Nephron progenitor cell (in vitro differentiated cells): ENCODE measurements at regions not wholly inside any gene's neighbourhood (a gene's known extent, or its start where the extent isn't known, plus 50 kb on each side); places are given as distances from the start of the nearest gene placed in this dataset.

Experiments
- DNase-seq: peaks from one replicate; pipeline ENCODE4 v3.0.0; 2021
- H3K27ac Mint-ChIP-seq: 2 replicates; pipeline ENCODE4 v1.8.0; 2021; ENCODE audit warnings: mild to moderate bottlenecking, moderate library complexity, mixed read lengths
- H3K27me3 Mint-ChIP-seq: 2 replicates; pipeline ENCODE4 v1.8.0; 2021; ENCODE audit warnings: mild to moderate bottlenecking, low read depth, mixed read lengths; ENCODE audit not compliant: poor library complexity
- H3K36me3 Mint-ChIP-seq: 2 replicates; pipeline ENCODE4 v1.8.0; 2021; ENCODE audit warnings: low read depth, mixed read lengths
- H3K4me1 Mint-ChIP-seq: 2 replicates; pipeline ENCODE4 v1.8.0; 2021; ENCODE audit warnings: mixed read lengths
- H3K4me3 Mint-ChIP-seq: 2 replicates; pipeline ENCODE4 v1.8.0; 2021; ENCODE audit warnings: mild to moderate bottlenecking, moderate library complexity, mixed read lengths
- H3K9me3 Mint-ChIP-seq: 2 replicates; pipeline ENCODE4 v1.8.0; 2021; ENCODE audit warnings: mild to moderate bottlenecking, moderate library complexity, mixed read lengths
- CTCF ChIP-seq: fragments of 200-600 bp; sonication (generic); IDR thresholded peaks from 2 replicates; pipeline ENCODE4 v1.5.0; 2021; ENCODE audit warnings: antibody characterized with exemption

GRCh38 chr13:59176775-59177174 lies 987.0 kb downstream of the DIAPH3 start:
- H3K27me3 Mint-ChIP-seq: peaks cover 9% of the 10 kb centered on the region
- H3K27ac Mint-ChIP-seq: no peak overlapping the region
- TF ChIP-seq CTCF: no peak
- no peak for DNase-seq
- peaks cover 3% of the 10 kb centered on the region for H3K4me1 Mint-ChIP-seq
- H3K9me3 Mint-ChIP-seq: no peaks in the 10 kb centered on the region
- no peaks in the 10 kb centered on the region for H3K36me3 Mint-ChIP-seq
- no peak overlapping the region for H3K4me3 Mint-ChIP-seq

- DNase-seq: no peak
- Mint-ChIP-seq H3K4me3 (no peak overlapping the region), H3K27me3 (peaks cover 9% of the 10 kb centered on the region), H3K4me1 (peaks cover 13% of the 10 kb centered on the region), H3K27ac (no peak overlapping the region), H3K36me3 (no peaks in the 10 kb centered on the region), H3K9me3 (no peaks in the 10 kb centered on the region)
- TF ChIP-seq CTCF: no peak
Measured at GRCh38 chr13:59178344-59178743, 985.4 kb downstream of the DIAPH3 start.

GRCh38 chr13:59182241-59182640 lies 981.5 kb downstream of the DIAPH3 start:
- H3K4me1 Mint-ChIP-seq: peaks cover 13% of the 10 kb centered on the region
- TF ChIP-seq CTCF: no peak
- H3K27me3 Mint-ChIP-seq: peaks cover 1% of the 10 kb centered on the region
- no peaks in the 10 kb centered on the region for H3K36me3 Mint-ChIP-seq
- H3K4me3 Mint-ChIP-seq: no peak overlapping the region
- H3K27ac Mint-ChIP-seq: peak overlapping the region; percentile 16
- no peak for DNase-seq
- H3K9me3 Mint-ChIP-seq: no peaks in the 10 kb centered on the region

GRCh38 chr13:59197397-59197796 lies 966.3 kb downstream of the DIAPH3 start:
- DNase-seq: no peak
- Mint-ChIP-seq H3K27ac (no peak overlapping the region), H3K36me3 (no peaks in the 10 kb centered on the region)

GRCh38 chr13:59201841-59202240 lies 961.9 kb downstream of the DIAPH3 start:
- no peaks in the 10 kb centered on the region for H3K36me3 Mint-ChIP-seq
- H3K4me3 Mint-ChIP-seq: no peak overlapping the region
- no peak for TF ChIP-seq CTCF
- no peak for DNase-seq
- H3K27ac Mint-ChIP-seq: no peak overlapping the region
- peaks cover 6% of the 10 kb centered on the region for H3K4me1 Mint-ChIP-seq
- no peaks in the 10 kb centered on the region for H3K27me3 Mint-ChIP-seq
- H3K9me3 Mint-ChIP-seq: peaks cover 8% of the 10 kb centered on the region

More at GRCh38 chr13:59197397-59197796, 966.3 kb downstream of the DIAPH3 start:
- H3K4me1 Mint-ChIP-seq: no peaks in the 10 kb centered on the region
- no peak for TF ChIP-seq CTCF
- no peaks in the 10 kb centered on the region for H3K9me3 Mint-ChIP-seq
- no peaks in the 10 kb centered on the region for H3K27me3 Mint-ChIP-seq
- no peak overlapping the region for H3K4me3 Mint-ChIP-seq

- no peak for DNase-seq
- Mint-ChIP-seq H3K27ac (no peak overlapping the region), H3K4me3 (no peak overlapping the region), H3K9me3 (peaks cover 8% of the 10 kb centered on the region), H3K36me3 (no peaks in the 10 kb centered on the region), H3K27me3 (no peaks in the 10 kb centered on the region), H3K4me1 (peaks cover 6% of the 10 kb centered on the region)
- TF ChIP-seq CTCF: no peak
Measured at GRCh38 chr13:59203855-59204254, 959.9 kb downstream of the DIAPH3 start.
